ENCODE measurements at regions not wholly inside any gene's neighbourhood (a gene's known extent, or its start where the extent isn't known, plus 50 kb on each side); places are given as distances from the start of the nearest gene placed in this dataset.

DNA sequence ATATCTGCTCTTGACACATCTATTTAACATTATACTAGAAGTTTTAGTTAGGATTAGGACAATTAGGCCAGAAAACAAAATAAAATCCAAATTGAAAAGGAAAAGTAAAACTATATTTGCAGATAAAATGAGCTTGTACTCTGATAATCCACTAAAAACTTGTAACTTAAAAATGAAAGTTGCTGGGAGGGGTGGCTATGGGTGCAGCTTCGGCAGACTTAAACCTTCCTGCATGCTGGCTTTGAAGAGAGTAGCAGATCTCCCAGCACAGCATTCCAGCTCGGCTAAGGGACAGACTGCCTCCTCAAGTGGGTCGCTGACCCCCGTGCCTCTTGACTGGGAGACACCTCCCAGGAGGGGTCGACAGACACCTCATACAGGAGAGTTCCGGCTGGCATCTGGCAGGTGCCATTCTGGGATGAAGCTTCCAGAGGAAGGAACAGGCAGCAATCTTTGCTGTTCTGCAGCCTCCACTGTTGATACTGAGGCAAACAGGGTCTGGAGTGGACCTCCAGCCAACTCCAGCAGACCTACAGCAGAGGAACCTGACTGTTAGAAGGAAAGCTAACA lies 2379.9 kb downstream of the ARAP2 start:
- Mint-ChIP-seq H3K27ac (no peak overlapping the region), H3K36me3 (ENCODE audit: low read depth) (no peaks in the 10 kb centered on the region), H3K4me3 (no peak overlapping the region), H3K4me1 (no peaks in the 10 kb centered on the region), H3K9me3 (peaks cover 7% of the 10 kb centered on the region), H3K27me3 (no peaks in the 10 kb centered on the region)
- ATAC-seq (ENCODE audit: low read depth) (no peak), DNase-seq (no peak)
- intact Hi-C loops (cut with micrococcal nuclease), result no loop called here
- ChIA-PET POLR2A (no interaction called here), CTCF (no interaction called here)
- TF ChIP-seq, protein P1, sequence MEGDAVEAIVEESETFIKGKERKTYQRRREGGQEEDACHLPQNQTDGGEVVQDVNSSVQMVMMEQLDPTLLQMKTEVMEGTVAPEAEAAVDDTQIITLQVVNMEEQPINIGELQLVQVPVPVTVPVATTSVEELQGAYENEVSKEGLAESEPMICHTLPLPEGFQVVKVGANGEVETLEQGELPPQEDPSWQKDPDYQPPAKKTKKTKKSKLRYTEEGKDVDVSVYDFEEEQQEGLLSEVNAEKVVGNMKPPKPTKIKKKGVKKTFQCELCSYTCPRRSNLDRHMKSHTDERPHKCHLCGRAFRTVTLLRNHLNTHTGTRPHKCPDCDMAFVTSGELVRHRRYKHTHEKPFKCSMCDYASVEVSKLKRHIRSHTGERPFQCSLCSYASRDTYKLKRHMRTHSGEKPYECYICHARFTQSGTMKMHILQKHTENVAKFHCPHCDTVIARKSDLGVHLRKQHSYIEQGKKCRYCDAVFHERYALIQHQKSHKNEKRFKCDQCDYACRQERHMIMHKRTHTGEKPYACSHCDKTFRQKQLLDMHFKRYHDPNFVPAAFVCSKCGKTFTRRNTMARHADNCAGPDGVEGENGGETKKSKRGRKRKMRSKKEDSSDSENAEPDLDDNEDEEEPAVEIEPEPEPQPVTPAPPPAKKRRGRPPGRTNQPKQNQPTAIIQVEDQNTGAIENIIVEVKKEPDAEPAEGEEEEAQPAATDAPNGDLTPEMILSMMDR (IDR thresholded peaks at IDR 0.05), result no peak

DNA sequence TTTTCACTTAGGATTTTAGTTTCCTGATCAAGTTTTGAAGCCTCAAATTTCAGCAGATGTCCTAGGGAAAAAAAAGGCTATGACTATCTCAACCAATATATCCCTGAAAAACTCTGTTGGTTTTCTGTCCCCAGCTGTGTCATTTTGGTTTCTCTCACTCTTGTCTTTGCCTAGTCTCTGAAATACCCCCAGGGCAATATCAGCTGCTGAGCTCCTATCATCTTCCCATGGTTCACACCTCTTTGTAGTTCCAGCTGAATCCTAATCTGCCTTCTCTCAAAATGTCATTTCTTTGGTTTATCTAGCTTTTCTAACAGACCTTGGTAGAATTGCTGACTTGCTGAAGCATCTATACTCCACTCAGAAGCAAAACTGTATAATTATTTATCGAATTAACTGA lies 2370.5 kb downstream of the ARAP2 start:
- POLR2A ChIA-PET, result no interaction called here
- CTCF ChIA-PET, result no interaction called here
- no peak for ATAC-seq (ENCODE audit: low read depth)
- Mint-ChIP-seq H3K4me3 (no peak overlapping the region), H3K9me3 (peaks cover 8% of the 10 kb centered on the region), H3K27ac (no peak overlapping the region), H3K4me1 (no peaks in the 10 kb centered on the region), H3K27me3 (no peaks in the 10 kb centered on the region), H3K36me3 (ENCODE audit: low read depth) (no peaks in the 10 kb centered on the region)
- TF ChIP-seq, protein P1 (IDR thresholded peaks at IDR 0.05), result no peak
- DNase-seq, result no peak
- intact Hi-C loops (cut with micrococcal nuclease), result no loop called here

DNA sequence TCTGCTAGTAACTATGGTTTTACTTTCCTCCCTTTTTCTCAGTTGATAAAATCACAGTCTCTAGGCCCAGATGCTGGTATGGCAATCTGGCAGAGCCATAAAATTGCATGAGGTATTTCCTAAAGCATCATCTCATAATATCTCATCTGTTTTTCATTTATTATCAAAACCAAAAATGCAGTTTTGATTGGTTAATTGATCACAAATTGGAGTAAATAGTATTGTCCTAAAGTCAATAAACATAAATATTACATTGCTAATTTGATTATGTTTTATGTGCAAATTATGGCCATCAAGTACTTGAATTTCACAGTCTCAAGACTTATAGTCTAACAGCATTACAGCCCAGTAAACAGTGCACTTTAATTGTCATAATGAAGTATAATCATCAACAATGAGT lies 2365.6 kb downstream of the ARAP2 start:
- CTCF ChIA-PET, result no interaction called here
- Mint-ChIP-seq H3K27ac (no peak overlapping the region), H3K4me1 (no peaks in the 10 kb centered on the region), H3K9me3 (peaks cover 15% of the 10 kb centered on the region), H3K36me3 (ENCODE audit: low read depth) (no peaks in the 10 kb centered on the region), H3K4me3 (no peak overlapping the region), H3K27me3 (no peaks in the 10 kb centered on the region)
- POLR2A ChIA-PET, result no interaction called here
- intact Hi-C loops (cut with micrococcal nuclease), result no loop called here
- TF ChIP-seq, protein P1 (IDR thresholded peaks at IDR 0.05), result no peak
- DNase-seq (no peak), ATAC-seq (ENCODE audit: low read depth) (no peak)

DNA sequence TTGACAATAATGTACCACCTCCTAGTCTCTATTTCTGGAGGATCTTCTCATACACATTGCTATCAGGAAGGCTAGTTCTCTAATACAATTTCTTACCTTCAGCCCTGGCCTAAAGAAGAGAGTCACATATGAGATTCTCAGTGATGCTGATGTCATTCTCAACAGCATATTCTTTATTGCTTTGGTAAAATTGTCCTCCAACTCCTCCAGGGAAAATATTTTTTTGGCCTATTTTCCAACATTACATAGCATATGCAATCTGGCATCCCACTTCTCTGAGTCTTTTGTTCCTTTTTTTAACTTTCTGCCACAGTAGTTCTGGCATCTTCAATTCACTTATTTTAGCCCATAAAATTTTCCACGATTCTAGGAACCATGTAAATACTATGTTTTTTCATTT lies 2363.1 kb downstream of the ARAP2 start:
- DNase-seq (no peak), ATAC-seq (ENCODE audit: low read depth) (no peak)
- intact Hi-C loops (cut with micrococcal nuclease), result no loop called here
- H3K9me3 Mint-ChIP-seq, result peaks cover 12% of the 10 kb centered on the region
- H3K4me3 Mint-ChIP-seq, result no peak overlapping the region
- H3K27me3 Mint-ChIP-seq, result no peaks in the 10 kb centered on the region
- TF ChIP-seq, protein P1 (IDR thresholded peaks at IDR 0.05), result no peak
- H3K36me3 Mint-ChIP-seq (ENCODE audit: low read depth), result no peaks in the 10 kb centered on the region
- H3K4me1 Mint-ChIP-seq, result no peaks in the 10 kb centered on the region
- ChIA-PET CTCF (no interaction called here), POLR2A (no interaction called here)
- no peak overlapping the region for H3K27ac Mint-ChIP-seq

DNA sequence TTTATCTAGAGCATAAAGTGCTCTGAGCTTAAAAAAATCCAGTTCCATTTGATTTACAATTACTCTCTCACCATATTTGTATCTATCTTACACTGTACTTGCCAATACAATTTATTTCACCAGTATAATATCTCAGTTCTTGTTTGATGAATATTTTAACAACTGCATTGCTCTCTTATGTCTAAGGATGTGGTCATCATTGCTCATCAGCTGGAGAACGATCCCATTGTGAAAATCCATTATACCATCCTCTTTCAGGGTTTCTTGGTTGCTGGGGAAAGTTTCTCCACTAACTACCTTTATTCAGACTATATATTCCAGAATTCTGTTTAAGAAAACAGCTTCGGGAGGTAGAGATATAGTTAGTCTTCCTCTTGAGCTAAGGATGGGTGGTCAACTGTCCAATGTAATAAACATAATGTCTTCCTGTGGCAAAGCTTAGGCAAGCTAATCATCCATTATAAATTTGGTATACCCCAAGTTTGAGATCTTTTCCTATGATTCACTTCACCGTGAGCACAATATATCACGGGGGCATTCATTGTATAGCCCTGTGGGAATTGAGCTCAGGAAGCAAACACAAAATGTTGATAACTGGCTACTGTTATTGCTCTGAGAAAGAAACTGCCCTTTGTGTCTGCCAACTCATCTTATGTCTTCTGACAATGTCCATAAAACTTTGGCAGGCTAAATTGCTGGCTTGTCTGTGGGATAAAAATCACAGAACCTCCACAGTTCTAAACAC lies 2361.9 kb downstream of the ARAP2 start:
- ChIA-PET CTCF (interaction anchor here (0.6 kb wide), 1 partner anchor 155 kb away, joined by 4 read pairs; no protein-coding TSS in a partner anchor), POLR2A (no interaction called here)
- no peak for ATAC-seq (ENCODE audit: low read depth)

More for the DNA sequence above, 2361.9 kb downstream of the ARAP2 start:
- no peak for DNase-seq
- Mint-ChIP-seq H3K36me3 (ENCODE audit: low read depth) (no peaks in the 10 kb centered on the region), H3K27me3 (no peaks in the 10 kb centered on the region), H3K4me3 (no peak overlapping the region), H3K4me1 (no peaks in the 10 kb centered on the region), H3K9me3 (peaks cover 9% of the 10 kb centered on the region), H3K27ac (no peak overlapping the region)
- TF ChIP-seq, protein P1 (IDR thresholded peaks at IDR 0.05), result no peak
- intact Hi-C loops (cut with micrococcal nuclease), result no loop called here

Measured in activated B cell treated with CpG ODN at 0.5 μM for 24 hours (primary cell).